Ureter (tissue), 1 donor: ENCODE measurements at regions not wholly inside any gene's neighbourhood (a gene's known extent, or its start where the extent isn't known, plus 50 kb on each side); places are given as distances from the start of the nearest gene placed in this dataset.
"Not testable (repeated sequence)": the region's sequence is repeated elsewhere in the genome, so short reads cannot be mapped to it uniquely, and the experiment has no call there.

Experiments
- DNase-seq: peaks from one replicate; pipeline ENCODE4 v3.0.0-alpha.2; 2020; ENCODE audit warnings: low spot score
- donor health status: DM: yes; HTN: yes; CAD: no.

GRCh38 chr17:6373599-6373998 lies 61.3 kb downstream of the AIPL1 start:
- DNase-seq, result not testable (repeated sequence)

- DNase-seq, result peak; percentile 3
Observed at GRCh38 chr17:6366221-6366666, 68.7 kb downstream of the AIPL1 start.

GRCh38 chr17:6365200-6365943 lies 69.5 kb downstream of the AIPL1 start:
- peak; percentile 38 for DNase-seq

DNA sequence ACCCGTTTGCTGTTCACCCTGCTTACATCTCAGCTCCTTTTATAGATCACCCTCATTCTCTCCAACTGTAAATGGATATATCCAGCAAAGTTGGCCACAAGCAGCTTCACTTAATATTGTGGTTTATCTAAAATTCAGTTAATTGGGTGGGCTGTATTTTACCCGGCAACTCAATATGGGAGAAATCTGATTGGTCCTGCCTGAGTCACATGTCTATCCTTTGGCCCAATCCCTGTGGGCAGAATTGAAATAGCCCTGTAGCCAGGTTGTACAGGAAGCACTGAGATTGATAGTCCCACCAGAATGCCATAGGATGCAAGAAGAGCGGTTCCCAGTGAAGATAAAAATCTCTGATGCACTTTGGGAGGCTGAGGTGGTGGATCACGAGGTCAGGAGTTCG lies 73.2 kb downstream of the AIPL1 start:
- DNase-seq, result peak; percentile 4

- peak; percentile 25 for DNase-seq
Observed at GRCh38 chr17:6358131-6358530, 76.8 kb downstream of the AIPL1 start.

- peak; percentile 7 for DNase-seq
Observed at GRCh38 chr17:6356562-6356961, 78.4 kb downstream of the AIPL1 start.

GRCh38 chr17:6355196-6355595 lies 79.7 kb downstream of the AIPL1 start:
- DNase-seq, result no peak

GRCh38 chr17:6352801-6353560 lies 81.9 kb downstream of the AIPL1 start:
- DNase-seq, result peak; percentile 4

DNA sequence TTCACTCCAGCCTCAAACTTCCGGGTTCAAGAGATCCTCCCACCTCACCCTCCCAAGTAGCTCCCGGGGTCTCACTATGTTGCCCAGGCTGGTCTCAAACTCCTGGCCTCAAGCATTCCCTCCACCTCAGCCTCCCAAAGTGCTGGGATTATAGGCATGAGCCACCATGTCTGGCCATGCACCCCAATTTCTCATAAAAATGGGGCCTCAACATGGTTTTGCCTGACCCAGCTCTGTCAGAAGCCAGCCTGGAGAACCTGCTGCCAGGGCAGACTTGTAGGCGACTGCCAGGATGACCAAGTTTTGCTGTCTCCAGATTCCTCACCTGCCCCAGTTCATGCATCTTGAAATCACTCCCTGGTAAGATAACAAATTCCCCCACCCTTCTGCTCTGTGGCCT lies 82.9 kb downstream of the AIPL1 start:
- DNase-seq, result no peak

DNA sequence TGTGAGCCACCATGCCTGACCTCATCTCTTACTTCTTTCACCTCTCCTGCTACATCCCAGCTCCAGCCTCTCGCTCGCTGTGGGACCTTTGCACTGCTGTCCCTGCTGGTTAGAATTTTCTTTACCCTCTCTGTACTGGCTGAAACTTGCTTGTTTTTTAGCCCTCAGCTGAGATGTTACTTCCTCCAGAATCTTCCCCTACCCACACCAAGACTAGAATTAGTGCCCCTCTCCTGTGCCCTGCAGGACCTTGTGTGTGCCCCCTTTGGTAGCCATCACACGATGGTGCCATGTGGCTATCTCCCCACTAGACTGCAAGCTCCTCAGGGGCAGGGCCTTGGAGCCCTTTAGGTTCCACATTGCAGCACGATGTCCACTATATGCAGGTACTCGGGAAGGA lies 84.1 kb downstream of the AIPL1 start:
- no peak for DNase-seq

DNA sequence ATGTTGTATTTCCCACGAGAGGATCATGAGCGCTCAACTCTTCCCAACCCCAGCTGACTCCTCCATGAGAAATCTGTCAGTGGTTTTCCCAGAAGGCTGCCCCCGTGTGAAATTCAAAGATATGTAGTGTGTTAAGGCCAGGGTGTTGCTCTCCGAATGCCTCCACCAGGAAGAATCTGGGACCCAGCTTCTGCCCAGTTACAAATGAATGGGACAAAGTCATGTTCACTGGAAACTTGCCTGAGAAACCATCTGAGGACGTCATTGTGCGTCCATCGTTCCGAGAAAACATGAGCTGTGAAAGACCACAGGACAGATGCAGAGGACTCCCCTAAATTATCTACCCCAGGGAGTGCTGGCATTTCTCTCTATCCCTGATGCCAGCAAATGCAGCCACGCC lies 86.0 kb downstream of the AIPL1 start:
- no peak for DNase-seq

DNA sequence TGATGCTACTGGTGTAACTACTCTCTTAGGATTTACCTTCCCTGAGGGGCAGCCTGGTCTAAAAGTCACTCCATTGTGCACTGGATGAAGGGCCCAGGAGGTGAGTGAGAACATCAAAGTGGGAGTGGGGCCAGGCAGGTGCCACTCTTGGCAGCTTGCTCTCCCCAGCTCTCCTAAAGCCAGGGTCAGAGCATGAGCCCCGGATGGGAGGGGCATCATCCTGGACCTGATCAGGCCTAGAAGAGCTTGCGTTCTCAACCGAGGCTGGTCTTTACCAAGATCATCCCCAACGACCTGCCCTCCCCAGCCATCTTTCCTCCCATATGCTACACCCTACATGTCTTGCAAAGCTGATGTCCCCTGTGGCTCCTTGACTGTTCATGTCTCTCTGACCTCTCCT lies 87.1 kb downstream of the AIPL1 start:
- DNase-seq, result no peak

DNA sequence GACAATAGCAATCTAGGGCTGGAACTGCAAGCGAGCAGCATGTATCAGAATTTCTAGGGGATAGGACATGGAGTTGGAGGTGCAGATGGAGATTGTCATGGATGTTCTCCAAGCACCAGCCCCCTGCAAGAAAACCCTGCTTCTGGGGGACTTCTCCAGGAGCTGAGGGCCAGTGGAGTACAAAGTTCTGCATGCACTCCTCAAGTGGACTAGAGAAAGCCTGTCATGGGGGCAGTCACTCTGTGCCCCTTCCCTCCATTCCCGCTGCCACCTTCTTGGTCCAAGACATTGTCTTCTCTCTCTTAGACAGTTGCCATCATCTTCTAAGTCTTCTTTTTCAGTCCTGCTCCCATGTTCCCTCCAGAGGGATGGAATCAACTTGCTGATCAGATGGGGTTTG lies 87.9 kb downstream of the AIPL1 start:
- no peak for DNase-seq

- no peak for DNase-seq
Observed at GRCh38 chr17:6346156-6346786, 88.7 kb downstream of the AIPL1 start.

- no peak for DNase-seq
Observed at GRCh38 chr17:6343736-6344135, 91.2 kb downstream of the AIPL1 start.

GRCh38 chr17:6343191-6343590 lies 91.7 kb downstream of the AIPL1 start:
- no peak for DNase-seq

DNA sequence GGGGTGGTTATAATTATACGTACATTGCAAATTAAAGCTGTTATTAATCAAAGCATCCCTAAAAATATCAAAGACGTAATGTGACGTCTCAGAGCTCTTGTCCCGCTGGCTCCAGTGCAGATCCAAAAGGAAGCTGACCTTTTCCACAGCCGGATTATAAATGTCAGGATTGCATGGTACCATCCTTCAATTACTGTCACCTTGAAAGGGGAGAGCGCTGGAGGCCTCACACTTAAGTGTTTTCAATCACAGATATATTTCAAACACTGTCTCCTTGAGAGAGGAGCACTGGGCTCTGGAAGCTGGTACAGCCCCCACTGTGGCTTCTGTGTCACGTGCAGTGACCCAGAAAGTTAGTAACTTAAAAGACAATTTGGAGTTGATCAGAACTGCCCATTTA lies 94.2 kb downstream of the AIPL1 start:
- DNase-seq, result no peak

- DNase-seq, result no peak
Observed at GRCh38 chr17:6334386-6334785, 100.5 kb downstream of the AIPL1 start.

- no peak for DNase-seq
Observed at GRCh38 chr17:6330936-6331335, 104.0 kb downstream of the AIPL1 start.

DNA sequence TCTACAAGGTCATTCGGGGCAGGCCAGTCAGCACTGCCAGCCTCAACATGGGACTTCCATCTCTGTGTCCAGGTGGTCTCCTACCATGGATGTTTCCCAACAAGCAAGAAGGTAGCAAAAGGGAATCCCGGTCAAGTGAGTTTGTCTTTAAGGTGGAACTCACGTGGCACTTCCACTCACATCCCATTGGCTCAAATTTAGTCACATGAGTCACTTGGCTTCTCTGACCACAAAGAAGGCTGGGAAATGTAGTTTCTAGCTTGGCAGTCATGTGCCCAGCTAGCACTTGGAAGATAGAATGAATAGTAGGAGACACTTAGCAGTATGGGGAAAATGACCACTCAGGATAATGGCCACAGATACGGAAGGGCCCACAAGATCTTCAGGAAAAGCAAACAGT lies 106.6 kb downstream of the AIPL1 start:
- DNase-seq, result no peak

DNA sequence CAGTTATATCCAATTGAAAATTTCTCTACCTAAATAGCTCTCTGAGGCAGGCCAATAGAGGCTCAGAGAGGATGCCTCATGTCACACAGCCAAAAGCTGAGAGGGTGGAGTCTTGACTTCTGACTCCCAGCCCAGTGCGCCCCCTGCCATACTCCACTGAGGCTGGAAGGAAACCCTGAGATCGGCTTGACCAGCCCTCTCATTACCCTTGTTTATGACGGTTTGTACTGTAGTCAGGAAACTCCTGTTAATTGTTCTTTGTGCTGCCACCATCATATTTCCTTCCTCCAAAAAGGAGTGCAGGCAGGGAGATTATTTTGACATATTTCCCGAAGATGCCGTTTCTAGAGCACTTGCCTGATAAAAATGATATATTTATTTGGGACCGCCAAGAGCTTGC lies 107.9 kb downstream of the AIPL1 start:
- no peak for DNase-seq

- no peak for DNase-seq
Observed at GRCh38 chr17:6326483-6326882, 108.4 kb downstream of the AIPL1 start.

DNA sequence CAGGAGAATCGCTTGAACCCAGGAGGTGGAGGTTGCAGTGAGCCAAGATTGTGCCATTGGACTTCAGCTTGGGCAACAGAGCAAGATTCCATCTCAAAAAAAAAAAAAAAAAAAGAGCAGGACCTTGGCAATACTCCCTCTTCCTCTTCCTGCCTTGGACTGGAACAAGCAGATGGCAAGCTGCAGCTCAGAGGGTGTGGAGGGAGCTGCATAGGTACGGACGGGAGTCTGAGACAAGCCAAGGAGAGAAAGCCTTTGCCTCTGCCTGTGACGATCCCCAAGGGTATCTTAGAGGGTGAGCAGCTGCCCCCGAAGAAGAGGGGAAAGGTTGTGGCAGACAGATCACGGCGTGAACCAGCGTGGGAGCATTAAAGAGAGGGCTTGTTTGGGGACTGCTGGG lies 109.2 kb downstream of the AIPL1 start:
- DNase-seq, result no peak
